ENCODE measurements at regions not wholly inside any gene's neighbourhood (a gene's known extent, or its start where the extent isn't known, plus 50 kb on each side); places are given as distances from the start of the nearest gene placed in this dataset.

- TF ChIP-seq CTCF (IDR thresholded peaks at IDR 0.05) = no peak
- TF ChIP-seq POLR2AphosphoS5 (IDR thresholded peaks at IDR 0.05; ENCODE audit: insufficient read depth in 1 of 2, low read depth in 1 of 2) = no peak
Measured at GRCh38 chr9:727767-728166, 113.7 kb upstream of the DMRT1 start.
